ENCODE measurements at regions not wholly inside any gene's neighbourhood (a gene's known extent, or its start where the extent isn't known, plus 50 kb on each side); places are given as distances from the start of the nearest gene placed in this dataset.

GRCh38 chr1:37152491-37152890, 118.2 kb upstream of the GRIK3 start:
- Mint-ChIP-seq H3K27me3 (no peaks in the 10 kb centered on the region), H3K4me1 (no peaks in the 10 kb centered on the region), H3K4me3 (no peak overlapping the region), H3K27ac (no peak overlapping the region), H3K36me3 (no peaks in the 10 kb centered on the region), H3K9me3 (peaks cover 0 to 8% (median 0%) of the 10 kb centered on the region in 7 donors)
- Histone ChIP-seq H3K36me3 (ENCODE audit: control insufficient read depth, insufficient read depth, low read length) (no peaks in the 10 kb centered on the region), H3K4me3 (ENCODE audit: low read depth, low read length) (no peak overlapping the region), H3K9me3 (ENCODE audit: control insufficient read depth in 2 of 2, low read length in 2 of 2) (no peaks in the 10 kb centered on the region), H3K27ac (ENCODE audit: insufficient read depth, low read length, poor library complexity, severe bottlenecking) (no peak overlapping the region), H3K27me3 (ENCODE audit: control insufficient read depth, insufficient read depth, low read length) (no peaks in the 10 kb centered on the region), H3K4me1 (ENCODE audit: control insufficient read depth, insufficient read depth, low read length, poor library complexity, severe bottlenecking) (no peaks in the 10 kb centered on the region)
- no peak for ATAC-seq (ENCODE audit: low read depth in 2 of 2)
- DNase-seq = no peak

- Histone ChIP-seq H3K9me3 (ENCODE audit: control insufficient read depth in 2 of 2, low read length in 2 of 2) (no peaks in the 10 kb centered on the region), H3K27ac (ENCODE audit: insufficient read depth, low read length, poor library complexity, severe bottlenecking) (no peak overlapping the region), H3K4me1 (ENCODE audit: control insufficient read depth, insufficient read depth, low read length, poor library complexity, severe bottlenecking) (no peaks in the 10 kb centered on the region), H3K27me3 (ENCODE audit: control insufficient read depth, insufficient read depth, low read length) (no peaks in the 10 kb centered on the region), H3K36me3 (ENCODE audit: control insufficient read depth, insufficient read depth, low read length) (no peaks in the 10 kb centered on the region), H3K4me3 (ENCODE audit: low read depth, low read length) (no peak overlapping the region)
- DNase-seq (no peak), ATAC-seq (ENCODE audit: low read depth in 2 of 2) (no peak)
- Mint-ChIP-seq H3K4me1 (no peaks in the 10 kb centered on the region), H3K27ac (no peak overlapping the region), H3K36me3 (no peaks in the 10 kb centered on the region), H3K9me3 (peaks cover 0 to 8% (median 0%) of the 10 kb centered on the region in 7 donors), H3K27me3 (no peaks in the 10 kb centered on the region), H3K4me3 (no peak overlapping the region)
Measured at GRCh38 chr1:37153116-37154100, 119.1 kb upstream of the GRIK3 start.

- Mint-ChIP-seq H3K4me3 (no peak overlapping the region), H3K9me3 (peaks cover 0 to 11% (median 1%) of the 10 kb centered on the region in 7 donors), H3K36me3 (no peaks in the 10 kb centered on the region), H3K4me1 (no peaks in the 10 kb centered on the region), H3K27me3 (no peaks in the 10 kb centered on the region), H3K27ac (no peak overlapping the region)
- Histone ChIP-seq H3K4me1 (ENCODE audit: control insufficient read depth, insufficient read depth, low read length, poor library complexity, severe bottlenecking) (no peaks in the 10 kb centered on the region), H3K27me3 (ENCODE audit: control insufficient read depth, insufficient read depth, low read length) (no peaks in the 10 kb centered on the region), H3K27ac (ENCODE audit: insufficient read depth, low read length, poor library complexity, severe bottlenecking) (no peak overlapping the region), H3K9me3 (ENCODE audit: control insufficient read depth in 2 of 2, low read length in 2 of 2) (no peaks in the 10 kb centered on the region), H3K4me3 (ENCODE audit: low read depth, low read length) (no peak overlapping the region), H3K36me3 (ENCODE audit: control insufficient read depth, insufficient read depth, low read length) (no peaks in the 10 kb centered on the region)
- no peak for DNase-seq
- ATAC-seq (ENCODE audit: low read depth in 2 of 2) = no peak
Measured at GRCh38 chr1:37156646-37157045, 122.3 kb upstream of the GRIK3 start.

DNA sequence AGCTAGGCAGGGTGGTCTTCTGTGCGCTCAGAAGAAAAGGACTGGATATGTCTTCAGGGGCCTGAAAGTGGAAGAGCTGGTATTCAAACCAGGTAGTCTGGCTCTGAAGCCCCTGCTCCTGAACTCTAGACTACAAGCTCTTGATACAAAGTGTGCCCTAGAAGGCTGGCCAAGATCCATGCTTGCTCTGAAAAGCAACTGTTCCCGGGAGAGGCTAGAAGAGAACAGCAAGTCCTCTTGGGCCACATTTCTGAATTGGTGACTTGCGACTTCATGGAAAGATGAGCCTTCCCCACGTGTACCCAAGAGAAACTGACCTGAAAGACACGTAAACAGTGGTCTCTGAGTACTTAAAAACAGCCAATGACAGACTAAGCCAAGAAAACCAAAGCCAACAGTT, 123.3 kb upstream of the GRIK3 start:
- DNase-seq (no peak), ATAC-seq (ENCODE audit: low read depth in 2 of 2) (no peak)
- Histone ChIP-seq H3K36me3 (ENCODE audit: control insufficient read depth, insufficient read depth, low read length) (no peaks in the 10 kb centered on the region), H3K9me3 (ENCODE audit: control insufficient read depth in 2 of 2, low read length in 2 of 2) (peaks cover 0 to 4% of the 10 kb centered on the region in 2 experiments), H3K4me3 (ENCODE audit: low read depth, low read length) (no peak overlapping the region), H3K27ac (ENCODE audit: insufficient read depth, low read length, poor library complexity, severe bottlenecking) (no peak overlapping the region), H3K27me3 (ENCODE audit: control insufficient read depth, insufficient read depth, low read length) (no peaks in the 10 kb centered on the region), H3K4me1 (ENCODE audit: control insufficient read depth, insufficient read depth, low read length, poor library complexity, severe bottlenecking) (no peaks in the 10 kb centered on the region)
- H3K36me3 Mint-ChIP-seq = no peaks in the 10 kb centered on the region
- no peak overlapping the region for H3K4me3 Mint-ChIP-seq
- H3K27ac Mint-ChIP-seq = no peak overlapping the region
- H3K4me1 Mint-ChIP-seq = no peaks in the 10 kb centered on the region
- H3K9me3 Mint-ChIP-seq = peaks cover 0 to 11% (median 4%) of the 10 kb centered on the region in 7 donors
- no peaks in the 10 kb centered on the region for H3K27me3 Mint-ChIP-seq

GRCh38 chr1:37158113-37158749, 123.9 kb upstream of the GRIK3 start:
- Mint-ChIP-seq H3K36me3 (no peaks in the 10 kb centered on the region), H3K4me3 (no peak overlapping the region), H3K27me3 (no peaks in the 10 kb centered on the region), H3K4me1 (no peaks in the 10 kb centered on the region), H3K27ac (no peak overlapping the region), H3K9me3 (peaks cover 0 to 11% (median 4%) of the 10 kb centered on the region in 7 donors)
- no peak overlapping the region for H3K4me3 ChIP-seq (ENCODE audit: low read depth, low read length)
- no peak for DNase-seq
- no peaks in the 10 kb centered on the region for H3K27me3 ChIP-seq (ENCODE audit: control insufficient read depth, insufficient read depth, low read length)
- no peak for ATAC-seq (ENCODE audit: low read depth in 2 of 2)
- H3K9me3 ChIP-seq (ENCODE audit: control insufficient read depth in 2 of 2, low read length in 2 of 2) = peaks cover 0 to 4% of the 10 kb centered on the region in 2 experiments
- H3K27ac ChIP-seq (ENCODE audit: insufficient read depth, low read length, poor library complexity, severe bottlenecking) = no peak overlapping the region
- H3K36me3 ChIP-seq (ENCODE audit: control insufficient read depth, insufficient read depth, low read length) = no peaks in the 10 kb centered on the region
- H3K4me1 ChIP-seq (ENCODE audit: control insufficient read depth, insufficient read depth, low read length, poor library complexity, severe bottlenecking) = no peaks in the 10 kb centered on the region

DNA sequence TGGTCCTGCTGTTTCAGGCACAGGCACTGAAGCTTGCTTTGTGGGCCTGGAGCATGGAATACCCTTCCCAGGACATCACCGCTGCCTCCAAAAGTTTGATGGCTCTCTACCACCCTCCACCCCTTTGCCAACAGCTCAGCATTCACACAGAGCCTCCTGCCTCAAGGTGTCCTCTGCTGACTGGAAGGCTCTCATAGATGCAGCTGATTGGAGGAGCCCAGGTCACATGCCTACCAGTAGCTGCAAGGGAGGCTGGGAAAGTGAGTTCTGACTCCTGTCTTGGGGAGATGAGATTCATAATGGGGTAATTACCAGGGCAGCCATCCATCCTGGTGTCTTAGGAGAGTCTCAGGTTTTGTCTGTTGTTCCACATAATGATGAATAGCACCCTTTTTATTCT, 124.8 kb upstream of the GRIK3 start:
- Histone ChIP-seq H3K4me1 (ENCODE audit: control insufficient read depth, insufficient read depth, low read length, poor library complexity, severe bottlenecking) (no peaks in the 10 kb centered on the region), H3K4me3 (ENCODE audit: low read depth, low read length) (no peak overlapping the region), H3K27me3 (ENCODE audit: control insufficient read depth, insufficient read depth, low read length) (no peaks in the 10 kb centered on the region), H3K9me3 (ENCODE audit: control insufficient read depth in 2 of 2, low read length in 2 of 2) (peaks cover 0 to 4% of the 10 kb centered on the region in 2 experiments), H3K27ac (ENCODE audit: insufficient read depth, low read length, poor library complexity, severe bottlenecking) (no peak overlapping the region), H3K36me3 (ENCODE audit: control insufficient read depth, insufficient read depth, low read length) (no peaks in the 10 kb centered on the region)
- Mint-ChIP-seq H3K4me1 (no peaks in the 10 kb centered on the region), H3K27ac (no peak overlapping the region), H3K27me3 (no peaks in the 10 kb centered on the region), H3K9me3 (peaks cover 0 to 9% (median 4%) of the 10 kb centered on the region in 7 donors), H3K36me3 (no peaks in the 10 kb centered on the region), H3K4me3 (no peak overlapping the region)
- ATAC-seq (ENCODE audit: low read depth in 2 of 2) (no peak), DNase-seq (peak in 1 of 3 donors; percentile 3)

- DNase-seq = no peak
- no peaks in the 10 kb centered on the region for H3K27me3 ChIP-seq (ENCODE audit: control insufficient read depth, insufficient read depth, low read length)
- Mint-ChIP-seq H3K4me3 (no peak overlapping the region), H3K27ac (no peak overlapping the region), H3K27me3 (peaks cover 5% of the 10 kb centered on the region), H3K4me1 (no peaks in the 10 kb centered on the region), H3K36me3 (no peaks in the 10 kb centered on the region), H3K9me3 (peaks cover 0 to 13% (median 3%) of the 10 kb centered on the region in 7 donors)
- no peaks in the 10 kb centered on the region for H3K36me3 ChIP-seq (ENCODE audit: control insufficient read depth, insufficient read depth, low read length)
- H3K4me3 ChIP-seq (ENCODE audit: low read depth, low read length) = no peak overlapping the region
- peaks cover 0 to 4% of the 10 kb centered on the region in 2 experiments for H3K9me3 ChIP-seq (ENCODE audit: control insufficient read depth in 2 of 2, low read length in 2 of 2)
- no peak overlapping the region for H3K27ac ChIP-seq (ENCODE audit: insufficient read depth, low read length, poor library complexity, severe bottlenecking)
- no peak for ATAC-seq (ENCODE audit: low read depth in 2 of 2)
- no peaks in the 10 kb centered on the region for H3K4me1 ChIP-seq (ENCODE audit: control insufficient read depth, insufficient read depth, low read length, poor library complexity, severe bottlenecking)
Measured at GRCh38 chr1:37161171-37161570, 126.9 kb upstream of the GRIK3 start.
